OCI-LY7 (cell line): ENCODE measurements at regions not wholly inside any gene's neighbourhood (a gene's known extent, or its start where the extent isn't known, plus 50 kb on each side); places are given as distances from the start of the nearest gene placed in this dataset.

ENCODE experiments used
- EZH2phosphoT487 ChIP-seq: fragments of 200-600 bp; sonication (generic); IDR thresholded peaks from 2 replicates; pipeline ENCODE4 v1.6.1; 2018; ENCODE audit warnings: low read depth, borderline replicate concordance, mild to moderate bottlenecking, mixed run types, antibody characterized with exemption, low read length, moderate library complexity, mixed read lengths
- TF ChIP-seq, protein P1 (sequence below): fragments of 200-600 bp; sonication (generic); conservative IDR thresholded peaks from 2 replicates; pipeline ENCODE4 v1.5.1; 2014; ENCODE audit warnings: mild to moderate bottlenecking, antibody characterized with exemption, low read length, moderate library complexity, mixed read lengths

DNA sequence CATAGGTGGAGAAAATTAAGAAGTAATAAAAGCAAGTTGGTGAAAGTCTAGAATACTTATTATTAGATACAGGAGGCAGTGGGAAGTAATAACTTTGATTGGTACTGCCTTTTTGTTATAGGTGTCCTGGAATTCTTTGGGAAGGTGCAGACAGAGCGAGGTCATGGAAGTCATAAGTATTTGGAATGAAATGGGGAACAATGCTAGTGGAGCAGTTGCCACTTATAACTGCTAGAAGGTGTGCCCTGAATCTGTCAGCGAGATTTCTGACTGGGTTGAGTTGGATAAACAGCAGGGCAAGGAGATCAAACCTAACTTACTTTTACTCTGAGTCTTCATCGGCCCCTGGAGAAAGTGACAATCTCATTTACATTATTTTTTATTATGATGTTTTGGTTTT lies 69.6 kb downstream of the LHX9 start:
- TF ChIP-seq, protein P1, sequence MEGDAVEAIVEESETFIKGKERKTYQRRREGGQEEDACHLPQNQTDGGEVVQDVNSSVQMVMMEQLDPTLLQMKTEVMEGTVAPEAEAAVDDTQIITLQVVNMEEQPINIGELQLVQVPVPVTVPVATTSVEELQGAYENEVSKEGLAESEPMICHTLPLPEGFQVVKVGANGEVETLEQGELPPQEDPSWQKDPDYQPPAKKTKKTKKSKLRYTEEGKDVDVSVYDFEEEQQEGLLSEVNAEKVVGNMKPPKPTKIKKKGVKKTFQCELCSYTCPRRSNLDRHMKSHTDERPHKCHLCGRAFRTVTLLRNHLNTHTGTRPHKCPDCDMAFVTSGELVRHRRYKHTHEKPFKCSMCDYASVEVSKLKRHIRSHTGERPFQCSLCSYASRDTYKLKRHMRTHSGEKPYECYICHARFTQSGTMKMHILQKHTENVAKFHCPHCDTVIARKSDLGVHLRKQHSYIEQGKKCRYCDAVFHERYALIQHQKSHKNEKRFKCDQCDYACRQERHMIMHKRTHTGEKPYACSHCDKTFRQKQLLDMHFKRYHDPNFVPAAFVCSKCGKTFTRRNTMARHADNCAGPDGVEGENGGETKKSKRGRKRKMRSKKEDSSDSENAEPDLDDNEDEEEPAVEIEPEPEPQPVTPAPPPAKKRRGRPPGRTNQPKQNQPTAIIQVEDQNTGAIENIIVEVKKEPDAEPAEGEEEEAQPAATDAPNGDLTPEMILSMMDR = no peak
- no peak for TF ChIP-seq EZH2phosphoT487
